ENCODE measurements at regions not wholly inside any gene's neighbourhood (a gene's known extent, or its start where the extent isn't known, plus 50 kb on each side); places are given as distances from the start of the nearest gene placed in this dataset.

- ChIA-PET POLR2A (no interaction called here), SMC1A (ENCODE audit: uncharacterized antibody, unreplicated experiment) (no interaction called here), CTCF (no interaction called here), RAD21 (ENCODE audit: unreplicated experiment) (no interaction called here)
- in situ Hi-C loops (cut with MboI) (no loop called here), intact Hi-C loops (cut with micrococcal nuclease; ENCODE audit: unreplicated experiment) (no loop called here)
- no peaks in the 10 kb centered on the region for H3K9me3 ChIP-seq (replicated peaks; ENCODE audit: control insufficient read depth, insufficient read depth, low read length)
- no peak for DNase-seq (ENCODE audit: low read depth, low spot score)
- ATAC-seq: no peak
- no peak overlapping the region for H2AFZ ChIP-seq (ENCODE audit: control insufficient read depth, low read depth, low read length)
- no TSS peak for BruUV-seq (replicated peaks)
- H3K79me2 ChIP-seq (ENCODE audit: control insufficient read depth, insufficient read depth, low read length): no peaks in the 10 kb centered on the region
- 27% methylated on average over 2 of the region's 2 CpGs for WGBS (ENCODE audit: insufficient coverage, insufficient replicate concordance, low lambda C conversion rate, missing lambda C conversion rate)
- no peak overlapping the region for H3K4me2 ChIP-seq (ENCODE audit: control insufficient read depth, insufficient read depth)
- no peaks in the 10 kb centered on the region for H3K36me3 ChIP-seq (ENCODE audit: control insufficient read depth in 2 of 2, insufficient read depth in 2 of 2, low read length in 1 of 2)
- H3K9ac ChIP-seq (ENCODE audit: control insufficient read depth, insufficient read depth, low read length): no peak overlapping the region
- H3K4me3 ChIP-seq: no peak overlapping the region
- FAIRE-seq: no peak
- no peaks in the 10 kb centered on the region for H3K27me3 ChIP-seq (replicated peaks in 1 of 2; ENCODE audit: control insufficient read depth in 2 of 2, insufficient read depth in 2 of 2, low read length in 1 of 2)
- H3K27ac ChIP-seq (ENCODE audit: control insufficient read depth, insufficient read depth): no peak overlapping the region
- TF ChIP-seq ETV6 (conservative IDR thresholded peaks at IDR 0.05 in 1 of 2, IDR thresholded peaks at IDR 0.05 in 1 of 2; ENCODE audit: borderline replicate concordance in 1 of 2, low read depth in 1 of 2): no peak
- TF ChIP-seq BCL3 (IDR thresholded peaks at IDR 0.05; ENCODE audit: borderline replicate concordance, insufficient read depth, low read depth, low read length, poor library complexity, severe bottlenecking): no peak
- TF ChIP-seq TBL1XR1 (IDR thresholded peaks at IDR 0.05; ENCODE audit: low read depth, low read length): no peak
- TF ChIP-seq DPF2 (IDR thresholded peaks at IDR 0.05): no peak
- no peaks in the 10 kb centered on the region for H3K4me1 ChIP-seq (ENCODE audit: control insufficient read depth, insufficient read depth, low read length)
- no peaks in the 10 kb centered on the region for H4K20me1 ChIP-seq (ENCODE audit: control insufficient read depth, insufficient read depth)
These were observed 314.6 kb upstream of the C16orf82 start for GRCh38 chr16:26752166-26752565.

DNA sequence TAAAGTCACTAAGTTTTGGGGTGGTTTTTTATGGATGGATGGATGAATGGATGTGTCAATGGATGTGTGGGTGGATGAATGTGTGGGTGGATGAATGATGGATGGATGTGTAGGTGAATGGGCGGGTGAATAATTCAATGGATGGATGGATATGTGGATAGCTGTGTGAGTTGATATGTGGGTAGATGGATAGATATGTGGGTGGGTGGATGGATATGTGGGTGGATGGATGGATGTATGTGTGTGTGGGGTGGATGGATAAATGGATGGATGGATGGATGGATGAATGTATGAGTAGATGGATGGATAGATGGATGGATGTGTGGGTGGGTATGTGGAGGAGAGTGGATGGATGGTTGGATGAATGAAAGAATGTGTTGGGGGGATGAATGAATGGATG is 310.1 kb upstream of the C16orf82 start:
- no TSS peak for BruUV-seq (replicated peaks)
- ATAC-seq (no peak), DNase-seq (ENCODE audit: low read depth, low spot score) (no peak), FAIRE-seq (no peak)
- in situ Hi-C loops (cut with MboI): no loop called here
- intact Hi-C loops (cut with micrococcal nuclease; ENCODE audit: unreplicated experiment): no loop called here
- 0% methylated on average over 1 of the region's 1 CpG for WGBS (ENCODE audit: insufficient coverage, insufficient replicate concordance, low lambda C conversion rate, missing lambda C conversion rate)
- no peaks in the 10 kb centered on the region for H3K9me3 ChIP-seq (replicated peaks; ENCODE audit: control insufficient read depth, insufficient read depth, low read length)
- no peak overlapping the region for H3K4me2 ChIP-seq (ENCODE audit: control insufficient read depth, insufficient read depth)
- H2AFZ ChIP-seq (ENCODE audit: control insufficient read depth, low read depth, low read length): no peak overlapping the region
- H3K27me3 ChIP-seq (replicated peaks in 1 of 2; ENCODE audit: control insufficient read depth in 2 of 2, insufficient read depth in 2 of 2, low read length in 1 of 2): no peaks in the 10 kb centered on the region
- H3K27ac ChIP-seq (ENCODE audit: control insufficient read depth, insufficient read depth): no peak overlapping the region
- RAD21 ChIA-PET (ENCODE audit: unreplicated experiment): no interaction called here
- no peaks in the 10 kb centered on the region for H3K4me1 ChIP-seq (ENCODE audit: control insufficient read depth, insufficient read depth, low read length)
- CTCF ChIA-PET: no interaction called here
- no peaks in the 10 kb centered on the region for H3K36me3 ChIP-seq (ENCODE audit: control insufficient read depth in 2 of 2, insufficient read depth in 2 of 2, low read length in 1 of 2)
- H3K79me2 ChIP-seq (ENCODE audit: control insufficient read depth, insufficient read depth, low read length): no peaks in the 10 kb centered on the region
- H3K4me3 ChIP-seq: no peak overlapping the region
- no peaks in the 10 kb centered on the region for H4K20me1 ChIP-seq (ENCODE audit: control insufficient read depth, insufficient read depth)
- POLR2A ChIA-PET: no interaction called here
- no peak overlapping the region for H3K9ac ChIP-seq (ENCODE audit: control insufficient read depth, insufficient read depth, low read length)
- SMC1A ChIA-PET (ENCODE audit: uncharacterized antibody, unreplicated experiment): no interaction called here
- TF ChIP-seq CBFB (IDR thresholded peaks at IDR 0.05; ENCODE audit: low read depth) (no peak), KLF5 (IDR thresholded peaks at IDR 0.05; ENCODE audit: partially characterized antibody) (no peak), RAD51 (IDR thresholded peaks at IDR 0.05) (no peak), FOS (IDR thresholded peaks at IDR 0.05; ENCODE audit: borderline replicate concordance, extremely low read depth, insufficient read length) (no peak)
- TF ChIP-seq, protein P1, sequence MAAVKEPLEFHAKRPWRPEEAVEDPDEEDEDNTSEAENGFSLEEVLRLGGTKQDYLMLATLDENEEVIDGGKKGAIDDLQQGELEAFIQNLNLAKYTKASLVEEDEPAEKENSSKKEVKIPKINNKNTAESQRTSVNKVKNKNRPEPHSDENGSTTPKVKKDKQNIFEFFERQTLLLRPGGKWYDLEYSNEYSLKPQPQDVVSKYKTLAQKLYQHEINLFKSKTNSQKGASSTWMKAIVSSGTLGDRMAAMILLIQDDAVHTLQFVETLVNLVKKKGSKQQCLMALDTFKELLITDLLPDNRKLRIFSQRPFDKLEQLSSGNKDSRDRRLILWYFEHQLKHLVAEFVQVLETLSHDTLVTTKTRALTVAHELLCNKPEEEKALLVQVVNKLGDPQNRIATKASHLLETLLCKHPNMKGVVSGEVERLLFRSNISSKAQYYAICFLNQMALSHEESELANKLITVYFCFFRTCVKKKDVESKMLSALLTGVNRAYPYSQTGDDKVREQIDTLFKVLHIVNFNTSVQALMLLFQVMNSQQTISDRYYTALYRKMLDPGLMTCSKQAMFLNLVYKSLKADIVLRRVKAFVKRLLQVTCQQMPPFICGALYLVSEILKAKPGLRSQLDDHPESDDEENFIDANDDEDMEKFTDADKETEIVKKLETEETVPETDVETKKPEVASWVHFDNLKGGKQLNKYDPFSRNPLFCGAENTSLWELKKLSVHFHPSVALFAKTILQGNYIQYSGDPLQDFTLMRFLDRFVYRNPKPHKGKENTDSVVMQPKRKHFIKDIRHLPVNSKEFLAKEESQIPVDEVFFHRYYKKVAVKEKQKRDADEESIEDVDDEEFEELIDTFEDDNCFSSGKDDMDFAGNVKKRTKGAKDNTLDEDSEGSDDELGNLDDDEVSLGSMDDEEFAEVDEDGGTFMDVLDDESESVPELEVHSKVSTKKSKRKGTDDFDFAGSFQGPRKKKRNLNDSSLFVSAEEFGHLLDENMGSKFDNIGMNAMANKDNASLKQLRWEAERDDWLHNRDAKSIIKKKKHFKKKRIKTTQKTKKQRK (IDR thresholded peaks at IDR 0.05; ENCODE audit: low read depth, low read length): no peak

All from GM12878 (cell line).